Pons (tissue), 1 donor: ENCODE measurements at regions not wholly inside any gene's neighbourhood (a gene's known extent, or its start where the extent isn't known, plus 50 kb on each side); places are given as distances from the start of the nearest gene placed in this dataset.

Experiments used
- DNase-seq: peaks from one replicate; pipeline ENCODE4 v3.0.0-alpha.2; 2016; ENCODE audit warnings: low spot score

DNA sequence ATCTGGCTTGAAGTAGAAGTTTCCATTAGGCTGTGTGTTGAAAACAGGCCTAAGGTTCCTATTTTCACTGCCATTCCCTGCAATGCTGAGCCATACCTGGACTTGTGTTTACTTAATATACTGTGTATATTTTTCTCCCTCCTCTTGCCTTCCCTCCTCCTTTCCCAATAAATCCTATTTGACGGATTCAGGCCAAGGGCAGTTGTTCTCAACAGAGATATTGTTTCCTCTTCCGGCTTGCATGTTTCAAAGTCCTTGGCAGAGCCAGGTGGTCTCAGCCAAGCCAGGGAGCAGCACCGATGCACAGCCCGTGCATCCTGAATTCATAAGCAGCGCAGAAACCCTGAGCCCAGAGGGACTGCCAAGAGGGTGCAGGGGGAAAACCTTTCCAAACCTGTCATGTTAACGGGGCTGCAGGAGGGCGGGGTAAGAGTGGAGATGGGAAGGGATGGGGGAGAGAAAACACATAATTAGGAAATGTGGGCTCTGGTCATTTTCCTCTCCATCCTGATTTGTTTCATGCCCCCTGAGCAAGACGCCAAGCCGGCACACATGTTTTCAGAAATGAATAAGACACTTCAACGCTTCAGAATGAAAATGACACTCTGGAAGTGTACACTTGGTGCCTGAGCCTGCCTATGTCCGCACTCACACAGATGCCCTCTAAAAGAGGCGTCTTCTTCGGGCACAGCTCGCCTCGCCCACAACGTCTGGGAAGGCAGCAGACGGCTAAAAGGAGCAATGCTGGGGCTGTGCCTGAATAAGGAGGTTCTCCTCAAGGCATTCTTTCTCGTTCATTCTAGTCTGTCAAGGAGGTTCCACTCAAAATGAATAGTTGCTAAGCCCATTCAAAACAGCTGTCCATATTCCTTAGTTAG, 149.3 kb upstream of the UBL3 start:
- no peak for DNase-seq

GRCh38 chr13:29996316-29996715, 145.9 kb upstream of the UBL3 start:
- DNase-seq, result no peak

DNA sequence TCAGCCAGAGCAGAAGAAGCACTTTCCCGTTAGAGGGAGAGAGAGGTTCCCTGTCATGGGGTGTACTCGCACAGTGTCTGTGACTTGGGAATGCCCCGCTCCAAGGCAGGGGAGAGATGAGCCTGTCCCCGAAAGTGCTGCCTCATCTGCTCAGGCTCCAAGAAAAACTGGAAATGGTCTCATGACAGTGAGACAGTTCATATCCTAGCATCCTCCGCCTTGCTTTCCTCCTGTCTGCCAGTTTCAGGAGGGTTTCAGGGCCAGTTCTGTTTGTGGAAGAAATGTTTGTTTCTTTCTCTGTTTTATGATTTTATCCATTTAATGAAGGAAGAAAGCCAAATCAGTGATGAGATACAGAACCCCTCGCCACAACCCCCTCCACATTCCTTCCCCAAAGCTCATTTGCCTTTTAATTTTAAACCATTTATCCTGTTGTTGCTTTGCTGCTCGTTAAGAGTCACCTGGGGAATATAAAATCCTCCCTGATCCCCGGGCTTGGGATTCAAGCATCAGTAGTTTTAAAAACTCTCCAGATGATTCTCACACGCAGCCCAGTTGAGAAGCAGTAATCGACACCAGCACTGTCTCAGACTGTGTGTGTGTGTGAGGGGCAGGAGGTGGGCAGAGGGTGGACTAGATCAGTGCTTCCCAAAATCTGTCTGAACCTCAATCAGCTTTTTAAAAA, 144.6 kb upstream of the UBL3 start:
- no peak for DNase-seq

- no peak for DNase-seq
These were observed 143.5 kb upstream of the UBL3 start for GRCh38 chr13:29993716-29994488.

DNA sequence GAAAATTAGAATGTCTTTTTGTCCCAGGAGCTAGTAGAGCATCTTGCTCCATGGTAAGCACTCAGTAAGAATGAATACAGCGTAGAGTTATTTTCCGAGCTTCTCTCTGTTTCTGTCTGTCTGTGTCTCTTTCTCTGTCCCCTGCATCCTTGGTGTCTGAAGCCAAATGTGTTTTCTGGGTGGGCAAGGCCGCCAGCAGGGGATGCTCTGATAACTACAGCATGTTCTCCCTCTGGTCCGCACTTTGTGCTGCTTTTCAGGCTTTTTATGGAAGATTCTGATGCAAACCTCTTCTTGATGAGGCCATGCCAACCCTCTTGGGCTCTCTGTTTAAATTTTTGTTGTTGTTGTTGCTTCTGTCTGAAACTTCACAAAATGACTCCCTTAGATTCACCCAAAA, 142.8 kb upstream of the UBL3 start:
- no peak for DNase-seq

GRCh38 chr13:29991343-29991742, 140.9 kb upstream of the UBL3 start:
- no peak for DNase-seq

- DNase-seq, result no peak
These were observed 136.9 kb upstream of the UBL3 start for GRCh38 chr13:29987340-29987739.

- no peak for DNase-seq
These were observed 129.9 kb upstream of the UBL3 start for GRCh38 chr13:29980339-29980738.

- DNase-seq, result no peak
These were observed 127.8 kb upstream of the UBL3 start for GRCh38 chr13:29978211-29978610.

DNA sequence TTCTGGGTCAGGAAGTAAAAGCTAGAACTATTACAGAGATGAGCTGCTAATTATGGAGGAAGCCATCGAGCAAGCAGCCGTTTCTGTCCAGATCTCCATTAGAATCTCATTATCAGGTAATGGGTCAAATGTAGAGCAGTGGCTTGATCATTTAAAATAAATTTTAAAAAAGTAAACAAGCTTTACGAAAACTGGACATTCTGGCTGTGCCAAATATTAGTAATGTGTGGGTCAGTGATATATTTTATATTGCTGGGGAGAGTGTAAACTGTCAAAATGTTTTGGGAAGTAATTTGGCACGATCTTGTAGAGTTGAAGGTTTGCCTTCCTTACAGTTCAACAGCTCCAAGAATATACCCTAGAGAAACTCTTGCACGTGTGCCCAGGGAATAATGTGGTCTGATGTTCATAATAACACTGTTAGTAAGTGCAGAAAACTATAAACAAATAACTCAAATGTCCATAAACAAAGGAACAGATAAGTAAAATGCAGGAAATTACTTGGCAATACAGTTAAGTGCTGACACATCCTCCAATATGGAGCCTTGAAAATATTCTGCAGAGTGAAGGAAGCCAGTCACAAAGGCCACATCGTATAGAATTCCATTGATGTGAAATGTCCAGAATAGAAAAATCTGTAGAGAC, 127.2 kb upstream of the UBL3 start:
- DNase-seq, result no peak

DNA sequence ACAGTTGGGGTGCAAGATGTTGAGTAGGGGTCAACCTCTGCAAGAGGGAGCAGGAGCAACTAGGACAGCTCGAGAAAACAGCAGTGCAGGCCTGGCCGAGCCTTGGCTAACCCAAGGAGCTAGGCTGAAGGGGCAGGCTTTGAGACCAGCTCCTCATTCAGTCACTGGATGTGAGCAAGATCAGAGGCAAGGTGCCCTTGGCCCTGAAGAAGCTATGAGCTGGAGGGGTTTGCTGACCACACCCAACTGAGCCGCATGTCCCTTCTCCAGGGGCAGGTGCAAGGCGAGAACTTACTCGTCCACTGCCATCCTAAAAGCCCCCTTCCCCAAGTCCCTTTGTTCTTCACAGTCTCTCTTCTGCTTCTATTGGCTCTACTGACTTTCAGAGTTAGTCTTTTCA, 126.1 kb upstream of the UBL3 start:
- no peak for DNase-seq

- DNase-seq, result no peak
These were observed 124.9 kb upstream of the UBL3 start for GRCh38 chr13:29975283-29975682.

GRCh38 chr13:29969286-29969685, 118.9 kb upstream of the UBL3 start:
- no peak for DNase-seq

DNA sequence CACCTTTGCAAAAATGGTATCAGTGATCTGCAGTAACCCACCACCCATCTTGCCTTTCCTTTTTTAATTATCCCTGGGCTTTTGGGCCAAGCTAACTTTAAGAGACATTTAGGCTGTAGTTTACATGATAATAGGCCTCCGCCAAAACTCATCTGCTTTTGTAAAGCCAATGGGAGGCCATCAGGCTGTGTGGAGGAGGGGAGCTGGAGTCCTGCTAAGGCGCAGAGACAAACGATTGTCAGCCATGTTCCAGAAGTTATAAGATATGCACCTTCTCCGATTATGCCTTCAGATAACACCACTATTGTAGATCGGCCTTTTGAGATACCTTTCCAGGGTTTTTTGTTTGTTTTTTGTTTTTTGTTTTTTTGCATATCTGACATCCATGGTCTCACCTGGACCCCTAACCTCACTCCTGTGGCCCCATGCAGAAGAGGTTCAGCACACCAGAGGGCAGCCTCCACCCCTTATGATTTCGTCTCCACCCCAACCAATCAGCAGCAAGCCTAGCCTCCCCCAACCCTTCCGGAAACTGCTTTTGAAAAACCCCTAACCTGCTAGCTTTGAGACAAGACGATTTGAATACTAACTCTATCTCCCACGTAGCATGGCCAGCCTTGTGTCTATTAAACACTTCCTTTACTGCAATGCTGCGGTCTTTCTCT, 113.9 kb upstream of the UBL3 start:
- DNase-seq, result no peak

DNA sequence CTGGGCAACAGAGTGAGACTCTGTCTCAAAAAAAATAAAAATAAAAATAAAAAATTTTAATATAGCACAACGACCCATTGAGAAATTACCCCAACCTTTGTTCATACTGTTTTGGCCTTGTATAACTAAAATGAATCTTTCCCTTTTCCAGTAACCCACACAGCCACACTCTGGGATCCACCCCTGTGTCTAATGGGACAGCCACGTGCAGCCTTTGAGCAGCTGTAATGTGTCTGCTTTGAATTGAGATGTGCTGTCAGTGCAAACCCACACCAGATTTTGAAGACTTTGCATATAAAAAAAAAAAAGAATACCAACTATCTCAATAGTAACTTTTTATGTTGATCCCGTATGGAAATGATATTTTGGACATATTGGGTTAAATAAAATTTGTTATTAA, 112.7 kb upstream of the UBL3 start:
- DNase-seq, result no peak

GRCh38 chr13:29961036-29961670, 110.7 kb upstream of the UBL3 start:
- DNase-seq, result no peak

DNA sequence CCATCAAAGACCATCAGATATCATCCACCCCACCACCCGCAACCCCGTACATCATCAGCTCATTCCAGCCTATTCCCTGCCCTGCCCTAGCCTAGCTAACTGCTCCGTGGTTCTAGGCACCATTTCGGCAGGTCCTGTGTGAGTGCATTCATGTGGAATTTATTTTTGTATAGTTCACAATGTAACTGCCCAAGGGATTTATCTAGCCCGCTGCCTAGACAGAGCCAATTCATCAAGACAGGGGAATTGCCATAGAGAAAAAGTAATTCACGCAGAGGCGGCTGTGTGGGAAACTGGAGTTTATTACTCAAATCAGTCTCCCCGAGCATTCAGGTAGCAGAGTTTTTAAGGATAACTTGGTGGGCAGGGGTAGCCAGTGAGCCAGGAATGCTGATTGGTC, 109.2 kb upstream of the UBL3 start:
- no peak for DNase-seq

DNA sequence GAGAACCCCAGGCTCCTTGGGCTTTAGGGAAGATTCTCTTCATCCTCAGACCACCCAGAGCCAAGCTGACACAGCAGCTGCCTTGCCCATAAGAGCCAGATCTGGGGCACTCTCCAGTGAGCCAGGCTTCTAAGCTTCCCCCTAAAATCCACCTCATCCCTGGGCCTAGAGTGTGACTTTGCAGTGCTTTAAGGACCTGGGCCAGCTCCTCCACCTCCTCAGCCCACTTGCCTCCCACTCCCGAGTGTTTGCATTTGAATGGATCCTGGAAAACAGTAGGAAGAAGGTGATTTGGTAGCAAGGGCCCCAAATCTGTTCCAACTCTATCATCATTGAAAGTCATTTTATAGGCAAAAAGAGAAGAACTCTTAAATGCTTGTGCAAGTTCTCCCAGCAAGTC, 108.7 kb upstream of the UBL3 start:
- no peak for DNase-seq

DNA sequence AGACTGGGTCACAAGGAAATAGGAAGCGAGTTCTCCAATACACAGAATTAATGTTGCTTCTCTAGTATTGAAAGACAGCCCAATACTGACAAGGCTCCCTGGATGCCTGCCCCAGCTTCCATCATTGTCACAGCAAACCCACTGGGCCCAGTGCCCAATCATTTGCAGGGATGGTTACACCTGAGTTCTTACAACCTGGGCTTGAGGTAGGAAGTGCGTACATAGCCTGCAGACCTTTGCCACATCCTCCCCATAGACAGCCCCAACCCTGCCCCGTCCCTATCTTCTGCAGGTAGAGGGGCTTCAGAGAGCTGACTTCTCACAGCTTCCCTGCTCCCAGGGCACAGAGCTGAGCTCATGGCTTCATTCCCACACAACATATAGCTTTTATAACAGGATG, 108.1 kb upstream of the UBL3 start:
- DNase-seq, result no peak

GRCh38 chr13:29957320-29957719, 106.9 kb upstream of the UBL3 start:
- DNase-seq, result no peak

GRCh38 chr13:29956853-29957252, 106.4 kb upstream of the UBL3 start:
- no peak for DNase-seq
